ENCODE measurements at regions not wholly inside any gene's neighbourhood (a gene's known extent, or its start where the extent isn't known, plus 50 kb on each side); places are given as distances from the start of the nearest gene placed in this dataset.

- no peak for TF ChIP-seq CTCF (IDR thresholded peaks at IDR 0.05)
- TF ChIP-seq POLR2A (IDR thresholded peaks at IDR 0.05) = no peak
- no peak for TF ChIP-seq EP300 (IDR thresholded peaks at IDR 0.05)
Measured at GRCh38 chr16:50997679-50998078, 153.4 kb downstream of the SALL1 start.

Measured in tibial nerve (tissue), 4 donors.